ACHN (cell line): ENCODE measurements at regions not wholly inside any gene's neighbourhood (a gene's known extent, or its start where the extent isn't known, plus 50 kb on each side); places are given as distances from the start of the nearest gene placed in this dataset.

Source experiments
- DNase-seq: peaks from one replicate; pipeline ENCODE4 v3.0.0-alpha.2; 2015
- in situ Hi-C: cut with HindIII; loops from 2 replicates; pipeline ENCODE4 v1.10.0; 2017; ENCODE audit warnings: low sequenced_read_pairs, low pct_ligation_motif_present, low pct_unique_long_range_greater_than_20kb

GRCh38 chr14:94880106-94880505 lies 110.2 kb upstream of the GSC start:
- in situ Hi-C loops: no loop called here
- DNase-seq: no peak

DNA sequence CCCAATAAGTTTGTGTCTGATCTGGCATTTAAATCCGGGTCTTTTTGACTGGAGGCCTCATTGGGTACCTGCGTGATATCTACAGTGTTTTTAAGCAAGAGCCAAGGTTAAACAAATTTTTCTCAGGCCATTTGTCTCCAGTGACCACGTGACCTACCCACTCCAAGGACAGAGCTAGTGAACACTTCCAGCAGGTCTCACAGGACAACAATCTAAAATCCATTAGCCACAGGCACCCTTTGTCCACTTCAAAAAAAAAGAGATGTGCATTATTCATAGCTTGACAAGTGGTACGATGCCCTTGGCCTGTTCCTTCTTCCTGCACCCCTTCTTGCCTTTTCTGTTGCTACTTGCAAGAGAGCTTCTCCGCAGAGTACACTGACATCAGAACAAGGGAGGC lies 109.6 kb upstream of the GSC start:
- no peak for DNase-seq
- in situ Hi-C loops: no loop called here

DNA sequence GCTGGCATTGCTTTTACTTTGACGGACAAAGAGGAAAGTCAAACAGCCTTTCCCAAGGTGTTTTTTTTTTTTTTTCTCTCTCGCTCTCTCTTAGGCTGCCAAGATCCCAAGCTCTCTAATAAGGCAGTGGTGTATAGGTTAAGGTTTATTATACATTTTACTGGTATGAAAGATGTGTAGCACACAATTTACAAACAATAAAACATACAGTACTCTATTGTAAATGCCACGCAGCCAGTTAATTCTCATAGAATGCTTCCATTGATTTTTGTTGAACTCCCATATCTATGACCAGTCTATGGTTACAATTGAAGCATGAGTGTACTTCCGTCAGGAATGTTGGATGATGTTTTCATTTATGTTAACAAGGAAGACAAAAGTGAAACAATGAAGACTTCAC lies 106.4 kb upstream of the GSC start:
- DNase-seq: no peak
- in situ Hi-C loops: no loop called here

GRCh38 chr14:94875256-94875655 lies 105.3 kb upstream of the GSC start:
- in situ Hi-C loops: no loop called here
- no peak for DNase-seq

GRCh38 chr14:94868772-94869072 lies 98.8 kb upstream of the GSC start:
- in situ Hi-C loops: no loop called here

GRCh38 chr14:94867946-94868771 lies 98.2 kb upstream of the GSC start:
- in situ Hi-C loops: no loop called here
- DNase-seq: no peak

More at GRCh38 chr14:94868772-94869072, 98.8 kb upstream of the GSC start:
- no peak for DNase-seq

- in situ Hi-C loops: no loop called here
- DNase-seq: no peak
These were observed 97.3 kb upstream of the GSC start for GRCh38 chr14:94867209-94867608.

DNA sequence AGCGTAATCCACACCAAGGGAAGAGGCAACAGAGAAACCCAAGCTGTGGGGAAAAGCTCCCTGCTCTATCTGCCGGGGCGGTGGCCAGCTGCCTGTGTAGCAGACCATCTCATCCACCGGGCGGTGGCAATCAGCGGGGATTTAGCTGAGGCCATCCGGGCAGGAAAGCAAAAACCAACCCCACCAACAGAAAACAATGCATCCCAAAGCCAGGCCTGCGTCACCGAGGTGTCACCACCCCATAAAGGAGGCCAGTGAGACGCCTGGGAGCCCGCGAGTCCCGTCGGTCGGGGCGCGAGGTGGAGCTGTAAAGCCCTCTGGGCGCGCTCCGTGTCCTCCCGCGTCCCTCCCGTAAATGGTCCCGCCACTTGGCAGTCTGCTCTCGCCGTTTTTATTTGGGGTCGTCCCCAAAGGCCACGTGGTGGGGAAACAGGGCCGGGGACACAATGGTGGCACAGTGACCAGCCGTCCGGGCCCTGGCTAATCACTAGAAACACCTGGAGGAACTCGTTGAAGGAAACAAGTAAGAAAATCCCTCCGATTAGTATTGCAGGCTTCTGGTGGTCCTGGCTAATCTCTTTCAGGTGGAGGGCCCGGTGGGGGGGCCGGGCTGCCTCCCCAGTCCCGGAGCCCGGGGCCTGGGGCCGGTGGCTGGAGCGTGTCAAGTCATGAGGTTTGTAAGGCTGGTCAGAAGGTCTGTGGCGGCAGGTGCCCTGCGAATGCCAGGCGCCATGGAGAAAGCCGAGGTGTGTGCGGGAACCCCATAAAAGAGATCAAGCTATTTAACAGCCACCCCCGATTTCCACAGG lies 94.7 kb upstream of the GSC start:
- no peak for DNase-seq
- in situ Hi-C loops: no loop called here

GRCh38 chr14:94863366-94863765 lies 93.5 kb upstream of the GSC start:
- no peak for DNase-seq
- in situ Hi-C loops: no loop called here

DNA sequence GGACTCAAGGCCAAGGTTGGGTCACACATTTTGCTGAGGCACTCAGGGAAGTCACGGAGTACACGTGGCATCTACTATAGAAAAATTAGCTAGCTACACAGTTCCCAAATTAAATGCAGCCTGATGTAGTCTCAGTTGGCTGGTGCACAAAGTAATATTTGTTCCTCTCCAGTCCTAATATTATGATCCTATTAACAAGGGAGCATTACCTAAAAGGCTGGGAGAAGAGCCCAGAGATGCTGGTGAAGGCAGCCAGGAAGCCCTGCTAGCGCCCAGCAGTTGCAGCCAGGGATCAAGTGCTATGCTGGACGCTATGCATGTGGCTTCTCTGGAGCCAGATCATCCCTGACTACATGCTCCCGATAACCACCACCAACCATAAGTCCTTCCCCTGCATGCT lies 88.0 kb upstream of the GSC start:
- in situ Hi-C loops: no loop called here
- no peak for DNase-seq

- in situ Hi-C loops: no loop called here
- no peak for DNase-seq
These were observed 84.0 kb upstream of the GSC start for GRCh38 chr14:94853920-94854319.

DNA sequence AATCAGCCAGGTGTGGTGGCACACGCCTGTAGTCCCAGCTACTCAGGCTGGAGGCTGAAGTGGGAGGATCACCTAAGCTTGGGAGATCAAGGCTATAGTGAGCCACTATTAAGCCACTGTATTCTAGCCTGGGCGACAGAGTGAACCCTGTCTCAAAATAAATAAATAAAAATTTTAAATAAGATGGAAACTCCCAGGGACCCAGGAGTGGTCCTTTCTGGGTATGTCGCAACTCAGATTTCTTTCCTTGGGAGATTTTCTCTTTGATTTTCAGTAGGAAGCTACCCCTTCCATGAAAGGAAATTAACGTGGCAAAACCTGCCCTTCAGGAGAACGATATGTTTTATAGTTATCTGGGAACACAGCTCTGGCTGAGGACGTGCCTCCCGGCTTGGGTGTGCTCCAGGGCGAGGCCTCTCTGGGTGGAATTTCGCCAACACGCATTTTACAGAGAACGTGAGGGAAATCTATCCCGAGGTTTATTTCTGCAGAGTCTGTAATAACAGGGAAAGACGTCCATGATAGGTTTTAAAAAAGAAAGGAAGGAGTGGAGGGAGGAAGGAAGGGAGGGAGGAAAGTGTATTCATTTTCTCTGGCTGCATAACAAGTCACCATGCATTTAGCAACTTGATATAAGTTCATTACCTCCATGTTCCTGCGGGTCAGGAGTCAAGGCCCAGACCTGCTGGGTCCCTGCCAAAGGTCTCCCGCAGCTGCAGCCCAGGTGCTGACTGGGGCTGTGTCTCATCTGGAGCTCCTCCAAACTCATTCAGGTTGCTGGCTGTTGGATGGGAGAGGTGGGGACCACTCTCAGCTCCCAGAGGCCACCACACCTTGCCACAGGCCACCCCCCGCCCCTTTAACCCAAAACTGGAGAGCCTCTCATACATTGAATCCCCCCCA lies 80.6 kb upstream of the GSC start:
- in situ Hi-C loops: no loop called here
- no peak for DNase-seq

DNA sequence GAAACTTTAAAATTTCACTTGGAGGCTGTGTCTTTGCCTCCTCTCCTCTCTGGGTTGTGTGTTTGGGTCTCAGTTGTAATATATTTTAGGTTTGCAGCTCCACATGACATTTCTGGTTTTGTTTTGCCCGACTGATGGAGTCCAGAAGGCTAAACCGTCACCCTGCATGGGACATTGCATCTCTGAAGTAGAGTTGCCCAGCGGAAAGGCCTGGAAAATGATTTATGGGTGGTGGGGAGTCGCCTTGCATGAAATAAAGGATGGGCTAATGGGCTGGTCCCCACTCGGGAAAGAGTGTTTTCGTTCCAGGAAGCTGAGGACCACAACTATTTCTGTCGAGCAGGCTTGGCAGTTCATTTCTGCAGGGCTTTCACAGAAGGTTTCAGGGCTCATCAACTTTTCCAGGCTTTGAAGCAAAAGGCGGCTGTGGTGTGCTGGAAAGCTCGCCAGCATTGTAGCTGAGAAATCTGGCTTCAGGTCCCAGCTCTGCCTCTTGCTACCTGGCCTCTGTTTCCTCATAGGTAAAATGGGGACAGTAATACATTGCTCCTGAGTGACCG lies 74.8 kb upstream of the GSC start:
- DNase-seq: no peak
- in situ Hi-C loops: no loop called here

DNA sequence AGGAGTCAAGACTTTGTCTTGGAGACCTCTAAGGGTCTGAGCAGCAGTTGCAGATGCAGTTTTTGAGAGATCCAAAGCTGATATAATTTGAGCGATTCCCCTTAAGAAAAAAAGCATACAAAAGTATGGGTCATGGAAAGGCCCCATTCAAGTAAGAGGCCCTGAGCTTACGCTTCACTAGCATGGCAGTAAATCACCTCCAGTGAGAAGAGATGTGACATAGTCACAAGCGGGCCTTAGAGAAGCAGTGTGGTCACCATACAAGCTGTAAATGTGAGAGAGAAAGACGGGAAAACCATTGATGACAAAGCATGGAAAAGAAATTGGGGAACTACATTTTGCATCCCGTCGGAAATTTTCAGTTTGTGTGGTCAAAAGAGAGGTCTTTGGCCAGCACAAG lies 70.6 kb upstream of the GSC start:
- no peak for DNase-seq
- in situ Hi-C loops: no loop called here

- DNase-seq: no peak
- in situ Hi-C loops: no loop called here
These were observed 69.4 kb upstream of the GSC start for GRCh38 chr14:94839348-94839747.

- DNase-seq: no peak
These were observed 66.9 kb upstream of the GSC start for GRCh38 chr14:94836849-94837248.

DNA sequence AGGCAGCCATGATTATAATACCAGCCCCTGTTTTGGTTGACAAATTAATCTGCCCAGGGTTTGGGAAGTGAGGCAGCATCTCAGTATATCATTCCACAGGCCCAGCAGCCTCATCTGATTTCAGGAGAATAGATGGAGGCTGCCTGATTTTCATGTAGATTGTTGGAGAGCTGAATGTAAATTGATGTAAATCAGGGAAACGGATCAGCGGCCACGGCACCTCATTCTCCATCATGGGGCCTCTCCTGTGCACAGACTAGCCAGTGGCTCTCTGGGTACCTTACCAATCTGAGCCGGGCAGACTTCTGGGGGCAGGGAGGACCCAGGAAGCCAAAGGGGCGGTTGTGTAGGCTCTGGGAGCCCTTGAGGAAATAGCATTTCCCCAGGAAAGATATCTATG lies 63.7 kb upstream of the GSC start:
- no peak for DNase-seq
- in situ Hi-C loops: no loop called here

More at GRCh38 chr14:94836849-94837248, 66.9 kb upstream of the GSC start:
- in situ Hi-C loops: no loop called here

- DNase-seq: no peak
- in situ Hi-C loops: no loop called here
These were observed 61.2 kb upstream of the GSC start for GRCh38 chr14:94831085-94831484.
